Smooth muscle cell (in vitro differentiated cells): ENCODE measurements at regions not wholly inside any gene's neighbourhood (a gene's known extent, or its start where the extent isn't known, plus 50 kb on each side); places are given as distances from the start of the nearest gene placed in this dataset.
"Not testable (repeated sequence)": the region's sequence is repeated elsewhere in the genome, so short reads cannot be mapped to it uniquely, and the experiment has no call there.

Experiments used
- DNase-seq: peaks from one replicate; lab custom pipeline; 2025; ENCODE audit not compliant: unreplicated experiment; lab: John Stamatoyannopoulos, UW
- H2AFZ ChIP-seq: fragments of 200-600 bp; sonication (generic); 2 replicates; pipeline ENCODE4 v1.6.0; 2016; ENCODE audit warnings: antibody characterized with exemption, low read depth, mild to moderate bottlenecking
- H3F3A ChIP-seq: fragments of 200-600 bp; sonication (generic); 2 replicates; pipeline ENCODE4 v1.6.0; 2017; ENCODE audit warnings: antibody characterized with exemption, low read depth
- H3K27ac ChIP-seq: fragments of 200-600 bp; sonication (generic); 2 replicates; pipeline ENCODE4 v1.5.1; 2016; ENCODE audit warnings: low read depth, mild to moderate bottlenecking
- H3K27me3 ChIP-seq: fragments of 200-600 bp; sonication (generic); 2 replicates; pipeline ENCODE4 v1.6.1; 2016; ENCODE audit warnings: low read depth, mild to moderate bottlenecking
- H3K36me3 ChIP-seq: fragments of 200-600 bp; sonication (generic); 2 replicates; pipeline ENCODE4 v1.5.1; 2016; ENCODE audit warnings: low read depth
- H3K4me1 ChIP-seq: fragments of 200-600 bp; sonication (generic); 2 replicates; pipeline ENCODE4 v1.5.1; 2016; ENCODE audit warnings: low read depth
- H3K4me2 ChIP-seq: fragments of 200-600 bp; sonication (generic); 2 replicates; pipeline ENCODE4 v1.6.0; 2016; ENCODE audit warnings: mild to moderate bottlenecking
- H3K4me3 ChIP-seq: fragments of 200-600 bp; sonication (generic); 2 replicates; pipeline ENCODE4 v1.5.1; 2016; ENCODE audit warnings: mild to moderate bottlenecking
- H3K79me2 ChIP-seq: fragments of 200-600 bp; sonication (generic); 2 replicates; pipeline ENCODE4 v1.6.0; 2016; ENCODE audit warnings: low read depth, mild to moderate bottlenecking
- H3K9ac ChIP-seq: fragments of 200-600 bp; sonication (generic); 2 replicates; pipeline ENCODE4 v1.6.0; 2016; ENCODE audit warnings: low read depth
- H3K9me3 ChIP-seq: fragments of 200-600 bp; sonication (generic); replicated peaks from 2 replicates; pipeline ENCODE4 v1.5.1; 2016; ENCODE audit warnings: low read depth
- H4K20me1 ChIP-seq: fragments of 200-600 bp; sonication (generic); 2 replicates; pipeline ENCODE4 v1.6.0; 2016; ENCODE audit warnings: low read depth
- WGBS: methylation state at CpG from one replicate; pipeline ENCODE4 v1.1.7; 2016; ENCODE audit warnings: low lambda C conversion rate; 5-methylcytosine and 5-hydroxymethylcytosine counted together
- TF ChIP-seq, protein P1 (sequence below): fragments of 200-600 bp; sonication (generic); IDR thresholded peaks from 2 replicates; pipeline ENCODE4 v1.5.1; 2017; ENCODE audit warnings: borderline replicate concordance, mild to moderate bottlenecking, antibody characterized with exemption; ENCODE audit not compliant: insufficient read depth, poor library complexity, severe bottlenecking

DNA sequence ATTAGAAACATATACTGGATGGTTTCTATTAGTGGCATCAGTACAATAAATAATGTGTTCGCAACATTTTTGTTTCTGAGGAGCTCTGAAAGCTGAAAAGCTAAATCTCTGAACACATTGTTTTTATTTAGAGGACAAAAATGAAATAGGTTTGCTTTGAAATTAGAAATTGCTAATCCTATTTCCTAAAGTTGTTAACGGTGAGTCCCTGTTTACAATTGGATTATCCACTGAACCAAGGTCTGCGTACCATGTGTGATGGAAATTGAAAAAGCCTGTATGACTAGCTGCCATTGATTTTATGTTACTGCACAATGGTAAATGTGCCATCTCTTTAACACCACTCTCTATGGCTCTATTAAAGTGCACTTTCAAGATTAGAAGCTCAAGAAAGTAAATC is 297.7 kb upstream of the NUDT12 start:
- Histone ChIP-seq H3K4me2 (no peak overlapping the region), H3K27ac (no peak overlapping the region), H3K4me1 (no peaks in the 10 kb centered on the region), H2AFZ (no peak overlapping the region), H3K9ac (no peak overlapping the region), H3K27me3 (no peaks in the 10 kb centered on the region), H3K4me3 (no peak overlapping the region), H3K9me3 (no peaks in the 10 kb centered on the region), H3K36me3 (no peaks in the 10 kb centered on the region), H4K20me1 (no peaks in the 10 kb centered on the region), H3K79me2 (no peaks in the 10 kb centered on the region), H3F3A (no peaks in the 10 kb centered on the region)
- TF ChIP-seq, protein P1, sequence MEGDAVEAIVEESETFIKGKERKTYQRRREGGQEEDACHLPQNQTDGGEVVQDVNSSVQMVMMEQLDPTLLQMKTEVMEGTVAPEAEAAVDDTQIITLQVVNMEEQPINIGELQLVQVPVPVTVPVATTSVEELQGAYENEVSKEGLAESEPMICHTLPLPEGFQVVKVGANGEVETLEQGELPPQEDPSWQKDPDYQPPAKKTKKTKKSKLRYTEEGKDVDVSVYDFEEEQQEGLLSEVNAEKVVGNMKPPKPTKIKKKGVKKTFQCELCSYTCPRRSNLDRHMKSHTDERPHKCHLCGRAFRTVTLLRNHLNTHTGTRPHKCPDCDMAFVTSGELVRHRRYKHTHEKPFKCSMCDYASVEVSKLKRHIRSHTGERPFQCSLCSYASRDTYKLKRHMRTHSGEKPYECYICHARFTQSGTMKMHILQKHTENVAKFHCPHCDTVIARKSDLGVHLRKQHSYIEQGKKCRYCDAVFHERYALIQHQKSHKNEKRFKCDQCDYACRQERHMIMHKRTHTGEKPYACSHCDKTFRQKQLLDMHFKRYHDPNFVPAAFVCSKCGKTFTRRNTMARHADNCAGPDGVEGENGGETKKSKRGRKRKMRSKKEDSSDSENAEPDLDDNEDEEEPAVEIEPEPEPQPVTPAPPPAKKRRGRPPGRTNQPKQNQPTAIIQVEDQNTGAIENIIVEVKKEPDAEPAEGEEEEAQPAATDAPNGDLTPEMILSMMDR = no peak
- 84% methylated on average over 3 of the region's 3 CpGs for WGBS
- no peak for DNase-seq

DNA sequence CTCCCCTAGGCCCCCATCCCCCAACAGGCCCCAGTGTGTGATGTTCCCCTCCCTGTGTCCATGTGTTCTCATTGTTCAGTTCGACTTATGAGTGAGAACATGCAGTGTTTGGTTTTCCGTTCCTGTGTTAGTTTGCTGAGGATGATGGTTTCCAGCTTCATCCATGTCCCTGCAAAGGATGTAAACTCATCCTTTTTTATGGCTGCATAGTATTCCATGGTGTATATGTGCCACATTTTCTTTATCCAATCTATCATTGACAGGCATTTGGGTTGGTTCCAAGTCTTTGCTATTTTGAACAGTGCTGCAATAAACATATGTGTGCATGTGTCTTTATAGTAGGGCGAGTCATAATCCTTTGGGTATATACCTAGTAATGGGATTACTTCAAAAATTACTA is 295.8 kb upstream of the NUDT12 start:
- not testable (repeated sequence) for H3K4me1 ChIP-seq, H3K27ac ChIP-seq, DNase-seq, H4K20me1 ChIP-seq, H3K4me3 ChIP-seq, H3F3A ChIP-seq, H3K79me2 ChIP-seq, H3K27me3 ChIP-seq, H3K4me2 ChIP-seq, H3K9ac ChIP-seq, H2AFZ ChIP-seq, H3K36me3 ChIP-seq, H3K9me3 ChIP-seq
- 94% methylated on average over 3 of the region's 3 CpGs for WGBS

DNA sequence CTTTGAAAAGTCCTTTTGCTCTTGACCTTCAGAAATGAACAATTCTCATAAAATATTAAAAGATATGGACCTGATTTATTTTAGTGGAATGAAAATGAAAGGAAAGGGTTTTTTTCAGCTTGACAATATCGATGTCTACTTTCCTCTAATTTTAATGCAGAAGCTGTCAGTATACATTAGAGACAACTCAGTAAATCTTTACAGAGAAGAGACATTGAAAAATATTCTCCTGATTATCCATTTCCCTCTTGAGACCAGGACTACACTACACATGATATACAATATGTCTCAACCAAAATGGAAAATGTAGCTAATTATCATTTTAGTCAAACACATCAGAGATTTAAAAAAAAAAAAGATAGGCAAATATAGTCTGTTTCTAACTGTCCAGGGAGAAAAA is 288.5 kb upstream of the NUDT12 start:
- H2AFZ ChIP-seq = no peak overlapping the region
- H3K4me2 ChIP-seq = no peak overlapping the region
- H3K9me3 ChIP-seq = no peaks in the 10 kb centered on the region
- 97% methylated on average over 1 of the region's 1 CpG for WGBS
- no peaks in the 10 kb centered on the region for H3F3A ChIP-seq
- H3K36me3 ChIP-seq = no peaks in the 10 kb centered on the region
- H3K4me3 ChIP-seq = no peak overlapping the region
- H4K20me1 ChIP-seq = no peaks in the 10 kb centered on the region
- peak overlapping the region; percentile 89 for H3K27ac ChIP-seq
- no peaks in the 10 kb centered on the region for H3K79me2 ChIP-seq
- H3K9ac ChIP-seq = peak overlapping the region; percentile 72
- no peaks in the 10 kb centered on the region for H3K27me3 ChIP-seq
- H3K4me1 ChIP-seq = no peaks in the 10 kb centered on the region
- no peak for DNase-seq
- TF ChIP-seq, protein P1 = no peak

DNA sequence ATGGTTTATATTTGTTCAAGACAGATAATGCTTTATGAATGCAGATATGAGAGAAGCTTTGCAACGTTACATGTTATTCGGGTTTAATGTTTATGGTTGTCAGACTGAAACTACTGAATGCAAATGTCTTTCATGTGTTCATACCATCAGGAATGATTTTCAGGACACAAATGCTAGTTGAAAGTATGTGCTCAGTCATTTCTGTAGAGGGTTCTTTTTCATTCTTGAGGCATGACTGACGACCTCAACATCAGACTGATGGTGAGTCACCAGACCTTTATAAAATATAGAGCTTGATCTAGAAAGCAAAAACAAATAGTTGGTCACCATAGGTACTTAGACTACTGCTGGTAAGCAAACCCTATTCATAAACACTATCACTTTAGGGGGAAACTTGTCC is 287.3 kb upstream of the NUDT12 start:
- Histone ChIP-seq H2AFZ (no peak overlapping the region), H3K36me3 (no peaks in the 10 kb centered on the region), H3K27ac (peak overlapping the region; percentile 89), H3K79me2 (no peaks in the 10 kb centered on the region), H3K4me2 (peak overlapping the region; percentile 65), H3K4me1 (no peaks in the 10 kb centered on the region), H3K9me3 (no peaks in the 10 kb centered on the region), H3F3A (no peaks in the 10 kb centered on the region), H3K4me3 (no peak overlapping the region), H3K27me3 (no peaks in the 10 kb centered on the region), H4K20me1 (no peaks in the 10 kb centered on the region), H3K9ac (peak overlapping the region; percentile 72)
- DNase-seq = no peak
- 44% methylated on average over 3 of the region's 3 CpGs for WGBS
- TF ChIP-seq, protein P1 = no peak
